Lower lobe of right lung (tissue), 2 donors: ENCODE measurements at regions not wholly inside any gene's neighbourhood (a gene's known extent, or its start where the extent isn't known, plus 50 kb on each side); places are given as distances from the start of the nearest gene placed in this dataset.
"Not testable (repeated sequence)": the region's sequence is repeated elsewhere in the genome, so short reads cannot be mapped to it uniquely, and the experiment has no call there.

ENCODE experiments used
- ATAC-seq, 2 donors: fragments of 200-7000 bp; cut with Tn5 transposase; one replicate each; pipeline ENCODE4 v1.9.1; 2020 to 2022; ENCODE audit warnings: mild to moderate bottlenecking in 2 of 2, moderate library complexity in 2 of 2
- DNase-seq: peaks from one replicate; pipeline ENCODE4 v3.0.0-alpha.2; 2020
- H3K27ac ChIP-seq: fragments of 200-600 bp; one replicate; pipeline ENCODE4 v1.8.0; 2022
- H3K27me3 ChIP-seq: fragments of 200-600 bp; one replicate; pipeline ENCODE4 v1.8.0; 2022; ENCODE audit warnings: low read depth
- H3K36me3 ChIP-seq: fragments of 200-600 bp; one replicate; pipeline ENCODE4 v1.8.0; 2022; ENCODE audit warnings: mild to moderate bottlenecking
- H3K4me1 ChIP-seq: fragments of 200-600 bp; one replicate; pipeline ENCODE4 v1.8.0; 2022
- H3K4me3 ChIP-seq: fragments of 200-600 bp; one replicate; pipeline ENCODE4 v1.8.0; 2022; ENCODE audit warnings: mild to moderate bottlenecking
- H3K9me3 ChIP-seq: fragments of 200-600 bp; one replicate; pipeline ENCODE4 v1.8.0; 2022
- CTCF ChIP-seq: fragments of 200-600 bp; IDR thresholded peaks from one replicate; pipeline ENCODE4 v1.8.0; 2022; ENCODE audit warnings: antibody characterized with exemption, mild to moderate bottlenecking
- intact Hi-C: fragments of 100-400 bp; cut with DNase I; formaldehyde crosslinking; loops from one replicate; pipeline ENCODE4 v1.11.0; 2022
- donor health status: DM: no; HTN: yes; CAD: no; lungs with severe emphysema.

- ATAC-seq (no peak), DNase-seq (no peak)
- H3K4me3 ChIP-seq: no peak overlapping the region
- no peak for TF ChIP-seq CTCF
- H3K4me1 ChIP-seq: no peaks in the 10 kb centered on the region
- H3K36me3 ChIP-seq: no peaks in the 10 kb centered on the region
- no peaks in the 10 kb centered on the region for H3K9me3 ChIP-seq
- H3K27me3 ChIP-seq: no peaks in the 10 kb centered on the region
- no peak overlapping the region for H3K27ac ChIP-seq
- intact Hi-C loops: no loop called here
These were observed 779.4 kb upstream of the LRRN3 start for GRCh38 chr7:110311556-110311955.

- DNase-seq: no peak
- no peak overlapping the region for H3K4me3 ChIP-seq
- no peaks in the 10 kb centered on the region for H3K27me3 ChIP-seq
- TF ChIP-seq CTCF: no peak
- no peaks in the 10 kb centered on the region for H3K36me3 ChIP-seq
- H3K27ac ChIP-seq: no peak overlapping the region
- ATAC-seq: no peak
- intact Hi-C loops: no loop called here
- H3K9me3 ChIP-seq: peaks cover 6% of the 10 kb centered on the region
- no peaks in the 10 kb centered on the region for H3K4me1 ChIP-seq
These were observed 773.2 kb upstream of the LRRN3 start for GRCh38 chr7:110317541-110318265.

- H3K9me3 ChIP-seq, H3K36me3 ChIP-seq, H3K27ac ChIP-seq, H3K4me3 ChIP-seq, H3K4me1 ChIP-seq, intact Hi-C loops, H3K27me3 ChIP-seq, DNase-seq, ATAC-seq: not testable (repeated sequence)
These were observed 770.6 kb upstream of the LRRN3 start for GRCh38 chr7:110320285-110320684.

- Histone ChIP-seq H3K9me3 (peaks cover 6% of the 10 kb centered on the region), H3K27ac (no peak overlapping the region), H3K4me1 (no peaks in the 10 kb centered on the region), H3K4me3 (no peak overlapping the region), H3K36me3 (no peaks in the 10 kb centered on the region), H3K27me3 (no peaks in the 10 kb centered on the region)
- intact Hi-C loops: no loop called here
- no peak for DNase-seq
- no peak for TF ChIP-seq CTCF
- ATAC-seq: no peak
These were observed 768.1 kb upstream of the LRRN3 start for GRCh38 chr7:110322796-110323195.

- Histone ChIP-seq H3K27me3 (no peaks in the 10 kb centered on the region), H3K4me1 (no peaks in the 10 kb centered on the region), H3K36me3 (no peaks in the 10 kb centered on the region), H3K27ac (no peak overlapping the region), H3K9me3 (no peaks in the 10 kb centered on the region), H3K4me3 (no peak overlapping the region)
- no peak for ATAC-seq
- DNase-seq: no peak
- TF ChIP-seq CTCF: no peak
- intact Hi-C loops: no loop called here
These were observed 764.0 kb upstream of the LRRN3 start for GRCh38 chr7:110326966-110327365.

GRCh38 chr7:110336423-110336822 lies 754.5 kb upstream of the LRRN3 start:
- Histone ChIP-seq H3K4me3 (no peak overlapping the region), H3K27ac (no peak overlapping the region), H3K9me3 (no peaks in the 10 kb centered on the region), H3K4me1 (no peaks in the 10 kb centered on the region), H3K27me3 (no peaks in the 10 kb centered on the region), H3K36me3 (no peaks in the 10 kb centered on the region)
- ATAC-seq (no peak), DNase-seq (no peak)
- TF ChIP-seq CTCF: no peak
- intact Hi-C loops: no loop called here
